Activated naive CD4-positive, alpha-beta T cell treated with anti-CD3 and anti-CD28 coated beads for 36 hours (primary cell): ENCODE measurements at regions not wholly inside any gene's neighbourhood (a gene's known extent, or its start where the extent isn't known, plus 50 kb on each side); places are given as distances from the start of the nearest gene placed in this dataset.

Experiments used
- CTCF ChIA-PET: fragments of 350-600 bp; sonication (Branson Sonifier 250); formaldehyde crosslinking; loops from one replicate; lab custom pipeline; 2021; ENCODE audit warnings: antibody characterized with exemption; lab: Charles Lee
- DNase-seq: peaks from one replicate; pipeline ENCODE4 v3.0.0-alpha.2; 2020
- H3K27ac Mint-ChIP-seq: one replicate; pipeline ENCODE4 v1.8.0; 2021; ENCODE audit warnings: mild to moderate bottlenecking, mixed read lengths
- H3K27me3 Mint-ChIP-seq: one replicate; pipeline ENCODE4 v1.8.0; 2021; ENCODE audit warnings: low read depth, mixed read lengths
- H3K36me3 Mint-ChIP-seq: one replicate; pipeline ENCODE4 v1.8.0; 2021; ENCODE audit warnings: low read depth, mixed read lengths
- H3K4me1 Mint-ChIP-seq: one replicate; pipeline ENCODE4 v1.8.0; 2021; ENCODE audit warnings: low read depth, mixed read lengths
- H3K4me3 Mint-ChIP-seq: one replicate; pipeline ENCODE4 v1.8.0; 2021; ENCODE audit warnings: mild to moderate bottlenecking, moderate library complexity, mixed read lengths
- H3K9me3 Mint-ChIP-seq: one replicate; pipeline ENCODE4 v1.8.0; 2021; ENCODE audit warnings: mixed read lengths
- intact Hi-C: fragments of 100-400 bp; cut with micrococcal nuclease; formaldehyde crosslinking; loops from one replicate; pipeline ENCODE4 v1.15.1; 2023

GRCh38 chr5:74056107-74056788, 430.3 kb downstream of the ARHGEF28 start:
- Mint-ChIP-seq H3K9me3 (no peaks in the 10 kb centered on the region), H3K4me1 (no peaks in the 10 kb centered on the region), H3K36me3 (no peaks in the 10 kb centered on the region), H3K4me3 (no peak overlapping the region), H3K27me3 (peaks cover 6% of the 10 kb centered on the region), H3K27ac (no peak overlapping the region)
- CTCF ChIA-PET, result interaction anchor here (0.6 kb wide), 1 partner anchor 465 kb away, joined by 5 read pairs; no protein-coding TSS in a partner anchor
- intact Hi-C loops, result loop anchor here (5.0 kb wide), 2 partner anchors 591 to 611 kb away; no protein-coding TSS in a partner anchor
- DNase-seq, result no peak

- DNase-seq, result no peak
- Mint-ChIP-seq H3K9me3 (no peaks in the 10 kb centered on the region), H3K4me1 (no peaks in the 10 kb centered on the region), H3K4me3 (no peak overlapping the region), H3K27ac (no peak overlapping the region), H3K36me3 (no peaks in the 10 kb centered on the region), H3K27me3 (peaks cover 6% of the 10 kb centered on the region)
- intact Hi-C loops, result loop anchor here (5.0 kb wide), 2 partner anchors 592 to 612 kb away; no protein-coding TSS in a partner anchor
- CTCF ChIA-PET, result no interaction called here
Measured at GRCh38 chr5:74055486-74056106, 429.6 kb downstream of the ARHGEF28 start.

- DNase-seq, result no peak
- intact Hi-C loops, result loop anchor here (5.0 kb wide), 2 partner anchors 592 to 612 kb away; no protein-coding TSS in a partner anchor
- H3K4me1 Mint-ChIP-seq, result no peaks in the 10 kb centered on the region
- CTCF ChIA-PET, result no interaction called here
- H3K36me3 Mint-ChIP-seq, result no peaks in the 10 kb centered on the region
- no peak overlapping the region for H3K4me3 Mint-ChIP-seq
- peaks cover 7% of the 10 kb centered on the region for H3K27me3 Mint-ChIP-seq
- no peaks in the 10 kb centered on the region for H3K9me3 Mint-ChIP-seq
- no peak overlapping the region for H3K27ac Mint-ChIP-seq
Measured at GRCh38 chr5:74054641-74055421, 428.8 kb downstream of the ARHGEF28 start.

- peaks cover 8% of the 10 kb centered on the region for H3K27me3 Mint-ChIP-seq
- H3K9me3 Mint-ChIP-seq, result no peaks in the 10 kb centered on the region
- no peaks in the 10 kb centered on the region for H3K4me1 Mint-ChIP-seq
- CTCF ChIA-PET, result no interaction called here
- H3K4me3 Mint-ChIP-seq, result no peak overlapping the region
- H3K36me3 Mint-ChIP-seq, result no peaks in the 10 kb centered on the region
- intact Hi-C loops, result no loop called here
- H3K27ac Mint-ChIP-seq, result no peak overlapping the region
- no peak for DNase-seq
Measured at GRCh38 chr5:74054139-74054538, 428.1 kb downstream of the ARHGEF28 start.

- H3K9me3 Mint-ChIP-seq, result no peaks in the 10 kb centered on the region
- DNase-seq, result no peak
- peaks cover 8% of the 10 kb centered on the region for H3K27me3 Mint-ChIP-seq
- H3K27ac Mint-ChIP-seq, result no peak overlapping the region
- no peaks in the 10 kb centered on the region for H3K36me3 Mint-ChIP-seq
- no peaks in the 10 kb centered on the region for H3K4me1 Mint-ChIP-seq
- CTCF ChIA-PET, result no interaction called here
- no peak overlapping the region for H3K4me3 Mint-ChIP-seq
- intact Hi-C loops, result no loop called here
Measured at GRCh38 chr5:74052441-74053221, 426.6 kb downstream of the ARHGEF28 start.

GRCh38 chr5:74051076-74051475, 425.1 kb downstream of the ARHGEF28 start:
- Mint-ChIP-seq H3K9me3 (no peaks in the 10 kb centered on the region), H3K36me3 (no peaks in the 10 kb centered on the region), H3K4me3 (no peak overlapping the region), H3K27me3 (peaks cover 11% of the 10 kb centered on the region), H3K4me1 (no peaks in the 10 kb centered on the region), H3K27ac (no peak overlapping the region)
- CTCF ChIA-PET, result no interaction called here
- intact Hi-C loops, result no loop called here
- DNase-seq, result no peak

- intact Hi-C loops, result no loop called here
- Mint-ChIP-seq H3K4me3 (no peak overlapping the region), H3K9me3 (no peaks in the 10 kb centered on the region)
Measured at GRCh38 chr5:74044936-74045335, 418.9 kb downstream of the ARHGEF28 start.

GRCh38 chr5:74042959-74043358, 417.0 kb downstream of the ARHGEF28 start:
- H3K4me1 Mint-ChIP-seq, result no peaks in the 10 kb centered on the region
- peaks cover 9% of the 10 kb centered on the region for H3K27me3 Mint-ChIP-seq
- intact Hi-C loops, result no loop called here
- no peak overlapping the region for H3K4me3 Mint-ChIP-seq
- DNase-seq, result no peak
- H3K36me3 Mint-ChIP-seq, result no peaks in the 10 kb centered on the region
- no peak overlapping the region for H3K27ac Mint-ChIP-seq
- CTCF ChIA-PET, result no interaction called here
- no peaks in the 10 kb centered on the region for H3K9me3 Mint-ChIP-seq

More at GRCh38 chr5:74044936-74045335, 418.9 kb downstream of the ARHGEF28 start:
- CTCF ChIA-PET, result no interaction called here
- H3K27me3 Mint-ChIP-seq, result peaks cover 10% of the 10 kb centered on the region
- H3K36me3 Mint-ChIP-seq, result no peaks in the 10 kb centered on the region
- no peak for DNase-seq
- no peak overlapping the region for H3K27ac Mint-ChIP-seq
- no peaks in the 10 kb centered on the region for H3K4me1 Mint-ChIP-seq

- H3K36me3 Mint-ChIP-seq, result no peaks in the 10 kb centered on the region
- peaks cover 9% of the 10 kb centered on the region for H3K27me3 Mint-ChIP-seq
- no peak overlapping the region for H3K4me3 Mint-ChIP-seq
- H3K4me1 Mint-ChIP-seq, result no peaks in the 10 kb centered on the region
- no peaks in the 10 kb centered on the region for H3K9me3 Mint-ChIP-seq
- no peak overlapping the region for H3K27ac Mint-ChIP-seq
- CTCF ChIA-PET, result interaction anchor here (0.5 kb wide), 1 partner anchor 162 kb away, joined by 3 read pairs; no protein-coding TSS in a partner anchor
- no peak for DNase-seq
- intact Hi-C loops, result no loop called here
Measured at GRCh38 chr5:74042559-74042958, 416.6 kb downstream of the ARHGEF28 start.

GRCh38 chr5:74041913-74042312, 415.9 kb downstream of the ARHGEF28 start:
- no peaks in the 10 kb centered on the region for H3K4me1 Mint-ChIP-seq

GRCh38 chr5:74040811-74041491, 415.0 kb downstream of the ARHGEF28 start:
- peaks cover 6% of the 10 kb centered on the region for H3K27me3 Mint-ChIP-seq
- H3K4me3 Mint-ChIP-seq, result no peak overlapping the region
- H3K27ac Mint-ChIP-seq, result no peak overlapping the region
- DNase-seq, result no peak
- no peaks in the 10 kb centered on the region for H3K36me3 Mint-ChIP-seq
- H3K4me1 Mint-ChIP-seq, result no peaks in the 10 kb centered on the region
- H3K9me3 Mint-ChIP-seq, result no peaks in the 10 kb centered on the region
- CTCF ChIA-PET, result interaction anchor here (0.7 kb wide), 1 partner anchor 406 kb away, joined by 4 read pairs; no protein-coding TSS in a partner anchor
- intact Hi-C loops, result no loop called here

More at GRCh38 chr5:74041913-74042312, 415.9 kb downstream of the ARHGEF28 start:
- Mint-ChIP-seq H3K4me3 (no peak overlapping the region), H3K36me3 (no peaks in the 10 kb centered on the region), H3K27me3 (peaks cover 6% of the 10 kb centered on the region), H3K27ac (no peak overlapping the region), H3K9me3 (no peaks in the 10 kb centered on the region)
- intact Hi-C loops, result no loop called here
- CTCF ChIA-PET, result interaction anchor here (0.5 kb wide), 1 partner anchor 161 kb away, joined by 3 read pairs; no protein-coding TSS in a partner anchor
- DNase-seq, result no peak
